Motor neuron (in vitro differentiated cells): ENCODE measurements at regions not wholly inside any gene's neighbourhood (a gene's known extent, or its start where the extent isn't known, plus 50 kb on each side); places are given as distances from the start of the nearest gene placed in this dataset.
"Not testable (repeated sequence)": the region's sequence is repeated elsewhere in the genome, so short reads cannot be mapped to it uniquely, and the experiment has no call there.

Source experiments
- ATAC-seq, 8 experiments: fragments of 200-7000 bp; cut with Tn5 transposase; replicated peaks in 6 of 8; 2 replicates each; pipeline ENCODE4 v1.8.0; 2021; ENCODE audit warnings: mild to moderate bottlenecking in 8 of 8, moderate library complexity in 8 of 8
- H3K27ac ChIP-seq, 2 donors: fragments of 250-450 bp; sonication (Bioruptor Pico); 2 replicates each; pipeline ENCODE4 v1.9.0; 2021; ENCODE audit warnings: antibody characterized with exemption in 2 of 2, mild to moderate bottlenecking in 2 of 2, moderate library complexity in 1 of 2
- H3K4me1 ChIP-seq, 2 donors: fragments of 250-450 bp; sonication (Bioruptor Pico); replicated peaks in 1 of 2; 2 replicates each; pipeline ENCODE4 v1.6.1; 2021; ENCODE audit warnings: antibody characterized with exemption in 2 of 2, mild to moderate bottlenecking in 2 of 2, moderate library complexity in 1 of 2
- H3K4me3 ChIP-seq, 5 donors: fragments of 250-450 bp; sonication (Bioruptor Pico); 2 replicates each; pipeline ENCODE4 v1.9.0; 2021; ENCODE audit warnings: antibody characterized with exemption in 5 of 5, mild to moderate bottlenecking in 5 of 5, moderate library complexity in 4 of 5
- WGBS, 10 experiments: fragments of 450-650 bp; shearing (Covaris generic); methylation state at CpG; one replicate each; pipeline ENCODE4 v1.0.0; 2022; 5-methylcytosine and 5-hydroxymethylcytosine counted together
- in situ Hi-C, 9 experiments: fragments of 400-800 bp; cut with MboI; loops; one replicate each; pipeline ENCODE4 v1.15.0; 2021; ENCODE audit warnings: low sequenced_read_pairs in 9 of 9, low pct_unique_long_range_greater_than_20kb in 2 of 9; ENCODE audit not compliant: unreplicated experiment in 9 of 9

DNA sequence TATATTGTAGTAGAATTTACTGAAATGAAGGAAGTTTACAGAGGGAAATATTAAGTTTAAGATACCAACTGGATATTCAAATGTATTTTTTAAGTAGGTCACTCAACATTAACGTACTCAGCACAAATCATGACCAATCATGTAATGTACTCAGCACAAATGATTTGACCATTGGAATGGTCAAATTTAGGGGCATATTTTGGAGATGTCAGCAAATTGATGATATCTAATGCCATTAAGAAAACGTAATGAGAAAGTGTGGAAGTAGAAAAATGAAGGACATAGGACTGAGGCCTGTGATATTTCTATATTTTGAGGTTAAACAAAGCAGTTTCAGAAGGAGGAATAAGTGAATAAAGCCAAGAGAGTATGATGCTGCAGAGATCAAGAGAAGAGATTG, 334.8 kb downstream of the KIF2B start:
- Histone ChIP-seq H3K27ac (no peak overlapping the region), H3K4me3 (no peak overlapping the region), H3K4me1 (no peaks in the 10 kb centered on the region)
- 0 to 100% (median 67%) methylated on average over 1 to 2 of the region's 2 CpGs for WGBS, 10 experiments
- in situ Hi-C loops: loop anchor here in 1 of 9 experiments (25.0 kb wide), 1 partner anchor 95 kb away; no protein-coding TSS in a partner anchor
- no peak for ATAC-seq

DNA sequence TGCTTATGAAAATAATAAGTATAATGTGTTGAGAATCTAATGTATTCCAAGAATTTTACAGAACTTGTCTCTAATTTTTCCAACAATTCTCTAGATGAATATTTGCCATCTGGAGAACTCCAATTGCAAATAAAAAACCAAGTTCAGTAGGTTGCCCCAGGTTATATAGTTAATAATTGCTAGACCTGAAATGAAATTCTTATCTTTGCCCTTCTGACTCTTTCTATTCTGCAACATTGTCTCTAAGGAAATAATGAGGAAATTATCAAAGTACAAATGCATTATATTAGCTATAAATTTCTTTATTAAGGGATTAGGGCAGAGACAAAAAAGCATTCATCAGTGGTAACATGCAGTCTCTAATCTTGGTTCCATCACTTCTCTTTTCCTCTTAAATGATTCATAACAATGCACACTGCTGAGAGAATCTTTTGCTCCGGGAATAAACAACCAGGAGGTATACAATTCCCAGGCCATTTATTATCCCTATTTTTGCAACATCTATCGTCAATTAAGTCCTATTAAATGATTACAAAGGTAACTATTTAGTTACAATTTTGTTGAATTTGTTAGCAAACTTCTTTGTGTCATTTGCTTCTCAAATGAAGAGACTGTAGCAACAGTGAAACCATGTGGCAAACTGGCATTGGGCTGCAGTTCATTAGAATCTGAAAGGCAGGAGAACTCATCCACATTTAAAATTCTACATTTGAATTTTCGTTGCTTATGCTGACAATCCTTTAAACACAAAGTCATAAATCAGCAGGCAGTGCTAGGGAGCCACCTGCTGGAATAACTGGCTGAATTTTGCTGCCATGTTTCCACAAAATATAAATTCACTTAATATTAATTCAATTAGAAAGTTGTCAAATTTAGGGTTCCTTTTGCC, 349.6 kb downstream of the KIF2B start:
- H3K27ac ChIP-seq: no peak overlapping the region
- no peak overlapping the region for H3K4me3 ChIP-seq
- peak in 5 of 8 experiments; percentile 19 to 53 (median 43) for ATAC-seq
- WGBS, 10 experiments: 0 to 46% (median 5%) methylated on average over 1 to 3 of the region's 3 CpGs
- peaks cover 0 to 7% of the 10 kb centered on the region in 2 donors for H3K4me1 ChIP-seq
- in situ Hi-C loops: loop anchor here in 1 of 9 experiments (25.0 kb wide), 1 partner anchor 110 kb away; no protein-coding TSS in a partner anchor

DNA sequence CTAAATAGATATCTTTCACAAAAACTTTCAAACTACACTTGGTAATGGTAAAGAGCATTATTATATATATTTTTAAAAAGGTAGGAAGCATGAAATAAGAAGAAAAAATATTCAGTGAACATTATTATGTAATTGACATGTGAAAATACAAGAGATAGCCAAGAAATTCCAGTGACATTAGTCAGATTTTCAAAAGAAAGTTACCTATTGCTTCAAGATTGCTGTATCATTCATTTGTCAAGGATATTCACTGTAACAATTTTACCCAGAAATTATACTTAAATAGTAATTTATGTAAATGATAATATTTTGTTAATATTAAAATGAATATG, 350.2 kb downstream of the KIF2B start:
- no peak overlapping the region for H3K27ac ChIP-seq
- no peak for ATAC-seq
- in situ Hi-C loops: loop anchor here in 1 of 9 experiments (25.0 kb wide), 1 partner anchor 111 kb away; no protein-coding TSS in a partner anchor
- H3K4me3 ChIP-seq: no peak overlapping the region
- H3K4me1 ChIP-seq: peaks cover 0 to 7% of the 10 kb centered on the region in 2 donors

- ATAC-seq: no peak
- in situ Hi-C loops: no loop called here
- 0 to 100% (median 75%) methylated on average over 1 to 4 of the region's 4 CpGs; no CpG with 5 or more reads in 1 of the 10 experiments for WGBS, 10 experiments
These were observed 355.0 kb downstream of the KIF2B start for GRCh38 chr17:54177606-54178308.

GRCh38 chr17:54180950-54181349, 358.2 kb downstream of the KIF2B start:
- WGBS, 10 experiments: 0 to 100% (median 19%) methylated on average over 1 to 4 of the region's 4 CpGs; no CpG with 5 or more reads in 2 of the 10 experiments
- in situ Hi-C loops: no loop called here

More at GRCh38 chr17:54177606-54178308, 355.0 kb downstream of the KIF2B start:
- Histone ChIP-seq H3K27ac (no peak overlapping the region), H3K4me1 (peaks cover 0 to 4% of the 10 kb centered on the region in 2 donors), H3K4me3 (no peak overlapping the region)

DNA sequence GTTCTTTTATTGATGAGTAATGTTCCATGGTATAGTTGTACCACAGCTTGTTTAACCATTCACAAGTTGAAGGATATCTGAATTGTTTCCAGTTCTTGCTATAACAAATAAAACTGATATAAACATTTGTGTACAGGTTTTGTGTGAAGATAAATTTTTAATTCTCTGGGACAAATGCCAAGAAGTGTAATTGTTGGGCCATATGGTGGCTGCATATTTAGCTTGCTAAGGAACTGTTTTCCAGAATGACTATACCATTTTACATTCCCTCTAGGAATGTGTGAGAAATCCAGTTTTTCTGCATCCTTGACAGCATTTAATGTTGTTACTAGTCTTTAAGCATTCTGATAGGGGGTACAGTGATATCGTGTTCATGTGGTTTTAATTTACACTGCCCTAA, 368.5 kb downstream of the KIF2B start:
- H3K4me1 ChIP-seq: no peaks in the 10 kb centered on the region
- 0 to 100% (median 58%) methylated on average over 1 of the region's 1 CpG; no CpG with 5 or more reads in 6 of the 10 experiments for WGBS, 10 experiments
- ATAC-seq: no peak
- in situ Hi-C loops: no loop called here
- no peak overlapping the region for H3K27ac ChIP-seq
- H3K4me3 ChIP-seq: no peak overlapping the region

More at GRCh38 chr17:54180950-54181349, 358.2 kb downstream of the KIF2B start:
- peak in 1 of 8 experiments; percentile 84 for ATAC-seq
- no peak overlapping the region for H3K4me3 ChIP-seq
- no peak overlapping the region for H3K27ac ChIP-seq
- H3K4me1 ChIP-seq: no peaks in the 10 kb centered on the region

DNA sequence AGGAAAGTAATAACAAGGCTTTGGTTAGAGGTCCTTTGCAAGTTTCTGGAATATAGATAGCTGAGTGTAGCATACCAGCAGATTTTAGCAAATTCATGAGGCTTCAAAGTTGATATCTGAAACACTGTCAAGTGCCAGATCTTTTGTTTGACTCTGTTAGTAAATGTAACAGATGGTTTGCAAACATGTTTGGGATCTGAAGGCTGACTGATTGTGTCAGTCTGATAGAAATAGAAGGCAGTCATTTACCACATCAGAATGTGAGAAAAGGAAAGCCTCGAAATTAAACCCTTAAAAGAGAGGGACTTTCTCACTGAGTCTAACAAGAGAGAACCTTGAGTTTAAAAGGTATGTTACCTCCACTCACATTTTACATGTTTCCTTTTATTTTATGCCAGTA, 371.5 kb downstream of the KIF2B start:
- 0 to 75% (median 15%) methylated on average over 1 of the region's 1 CpG; no CpG with 5 or more reads in 2 of the 10 experiments for WGBS, 10 experiments
- H3K27ac ChIP-seq: no peak overlapping the region
- in situ Hi-C loops: no loop called here
- no peak for ATAC-seq
- no peak overlapping the region for H3K4me3 ChIP-seq
- H3K4me1 ChIP-seq: no peaks in the 10 kb centered on the region

DNA sequence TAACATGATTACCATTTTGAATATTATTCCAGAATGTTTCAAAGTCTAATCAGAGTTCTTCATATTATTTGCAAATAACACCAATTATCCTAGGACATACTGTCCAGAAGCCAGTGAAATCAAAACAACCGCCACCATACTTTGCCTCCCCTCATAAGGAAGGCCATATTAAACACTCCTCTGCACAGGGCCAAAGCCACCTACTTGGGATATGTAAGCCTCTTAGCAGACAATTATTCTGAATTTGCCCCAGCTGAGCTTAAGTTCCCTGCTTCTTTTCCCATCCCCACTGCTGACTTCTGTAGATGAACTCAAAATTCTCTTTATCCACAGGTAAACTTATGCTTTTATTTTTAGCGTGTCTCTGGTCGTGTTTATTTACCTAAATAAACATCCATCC, 374.0 kb downstream of the KIF2B start:
- no peaks in the 10 kb centered on the region for H3K4me1 ChIP-seq
- no peak overlapping the region for H3K4me3 ChIP-seq
- H3K27ac ChIP-seq: no peak overlapping the region
- in situ Hi-C loops: no loop called here
- 0 to 96% (median 43%) methylated on average over 2 to 3 of the region's 3 CpGs; no CpG with 5 or more reads in 2 of the 10 experiments for WGBS, 10 experiments
- ATAC-seq: no peak

GRCh38 chr17:54201380-54201779, 378.7 kb downstream of the KIF2B start:
- H3K27ac ChIP-seq, ATAC-seq, in situ Hi-C loops, H3K4me3 ChIP-seq, H3K4me1 ChIP-seq: not testable (repeated sequence)
- WGBS, 10 experiments: no CpG with 5 or more reads among the region's 2 CpGs

DNA sequence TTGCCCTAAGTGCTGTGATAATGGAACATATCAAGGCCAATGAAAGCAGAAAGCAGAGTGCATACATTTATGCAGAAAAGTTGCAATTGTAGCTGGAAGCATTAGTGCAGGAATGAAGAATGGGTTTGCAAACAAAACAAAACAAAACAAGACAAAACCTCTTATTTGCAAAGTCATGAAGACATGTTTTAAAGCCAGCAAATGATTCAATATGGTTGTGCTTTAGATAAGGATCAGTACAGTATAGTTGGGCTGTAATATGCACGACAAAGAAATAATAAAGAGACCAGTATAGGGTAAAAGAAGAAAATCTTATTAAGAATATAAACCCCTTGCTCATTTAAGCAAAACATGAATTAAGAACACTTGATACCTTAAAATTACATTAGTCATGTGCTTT, 398.1 kb downstream of the KIF2B start:
- Histone ChIP-seq H3K27ac (no peak overlapping the region), H3K4me3 (no peak overlapping the region), H3K4me1 (no peaks in the 10 kb centered on the region)
- ATAC-seq: no peak
- in situ Hi-C loops: no loop called here
- WGBS, 10 experiments: 0 to 100% (median 57%) methylated on average over 1 of the region's 1 CpG; no CpG with 5 or more reads in 1 of the 10 experiments

DNA sequence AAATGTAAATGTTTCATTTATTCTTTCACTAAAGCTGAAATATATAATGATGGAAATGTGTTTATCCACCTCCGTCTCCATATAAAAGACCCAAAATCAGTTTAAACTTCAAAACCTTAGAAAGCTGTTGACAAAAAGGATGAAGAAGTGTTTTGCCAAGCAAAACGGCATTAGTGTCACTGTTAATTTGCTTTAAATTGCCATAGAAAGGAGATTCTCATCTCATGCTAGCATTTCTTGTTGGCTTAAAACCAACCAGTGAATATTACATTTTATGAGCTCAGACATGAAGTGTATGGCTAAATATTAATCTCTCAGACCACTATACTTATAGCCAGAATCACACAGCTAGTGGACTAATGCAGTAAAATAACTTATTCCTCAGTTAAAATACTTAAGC, 398.8 kb downstream of the KIF2B start:
- ATAC-seq: no peak
- H3K4me3 ChIP-seq: no peak overlapping the region
- no peaks in the 10 kb centered on the region for H3K4me1 ChIP-seq
- 0 to 80% (median 33%) methylated on average over 1 to 2 of the region's 2 CpGs; no CpG with 5 or more reads in 1 of the 10 experiments for WGBS, 10 experiments
- in situ Hi-C loops: no loop called here
- no peak overlapping the region for H3K27ac ChIP-seq

GRCh38 chr17:54235571-54235970, 412.8 kb downstream of the KIF2B start:
- Histone ChIP-seq H3K4me3 (no peak overlapping the region), H3K4me1 (no peaks in the 10 kb centered on the region), H3K27ac (no peak overlapping the region)
- 0 to 100% (median 69%) methylated on average over 1 to 4 of the region's 4 CpGs for WGBS, 10 experiments
- no peak for ATAC-seq
- in situ Hi-C loops: no loop called here

- no peak overlapping the region for H3K27ac ChIP-seq
- no peaks in the 10 kb centered on the region for H3K4me1 ChIP-seq
- ATAC-seq: no peak
- in situ Hi-C loops: no loop called here
- 0 to 91% (median 48%) methylated on average over 1 to 5 of the region's 5 CpGs for WGBS, 10 experiments
- H3K4me3 ChIP-seq: no peak overlapping the region
These were observed 415.3 kb downstream of the KIF2B start for GRCh38 chr17:54237911-54238515.
